Caki2 (cell line): ENCODE measurements at regions not wholly inside any gene's neighbourhood (a gene's known extent, or its start where the extent isn't known, plus 50 kb on each side); places are given as distances from the start of the nearest gene placed in this dataset.
"Not testable (repeated sequence)": the region's sequence is repeated elsewhere in the genome, so short reads cannot be mapped to it uniquely, and the experiment has no call there.

ENCODE experiments used
- DNase-seq: peaks from one replicate; pipeline ENCODE4 v3.0.0-alpha.2; 2015; ENCODE audit warnings: low read depth
- in situ Hi-C: cut with HindIII; loops from 2 replicates; pipeline ENCODE4 v1.10.0; 2016; ENCODE audit warnings: low sequenced_read_pairs, low pct_unique_long_range_greater_than_20kb, mixed read lengths

DNA sequence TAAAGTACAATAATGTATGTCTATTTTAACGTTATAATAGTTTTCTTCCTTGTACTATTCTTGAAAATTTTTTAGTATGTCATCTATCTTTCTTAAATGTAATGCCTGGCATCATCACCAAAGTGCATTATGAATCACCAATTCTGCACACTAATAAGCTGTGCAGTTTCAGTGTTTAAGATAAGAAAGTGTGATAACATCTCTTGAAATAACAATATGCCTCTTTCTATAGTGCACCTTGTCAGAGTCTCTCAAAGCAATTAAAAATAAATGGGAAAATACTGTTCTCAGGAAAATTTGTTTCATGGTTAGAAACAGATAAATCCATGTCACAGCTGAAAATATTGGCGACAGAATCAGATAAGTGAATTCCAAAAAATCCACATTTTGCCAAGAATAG, 457.4 kb upstream of the PCDH10 start:
- in situ Hi-C loops = no loop called here
- no peak for DNase-seq

DNA sequence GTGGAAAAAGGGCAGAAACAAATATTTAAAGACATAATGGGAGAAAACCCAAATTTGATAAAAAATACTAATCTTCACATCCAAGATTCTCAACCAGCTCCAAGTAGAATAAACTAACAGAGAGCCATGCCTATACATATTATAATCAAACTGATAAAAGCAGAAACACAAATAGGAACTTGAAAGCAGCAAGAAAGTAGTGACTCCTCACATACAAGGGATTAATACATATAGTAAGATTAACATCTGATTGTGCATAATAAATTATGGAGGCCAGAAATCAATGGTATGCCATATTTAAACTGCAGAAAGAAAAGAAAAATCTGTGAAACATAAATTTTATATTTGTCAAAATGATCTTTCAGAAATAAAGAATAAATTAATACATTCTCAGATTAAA, 454.3 kb upstream of the PCDH10 start:
- in situ Hi-C loops = no loop called here
- no peak for DNase-seq

DNA sequence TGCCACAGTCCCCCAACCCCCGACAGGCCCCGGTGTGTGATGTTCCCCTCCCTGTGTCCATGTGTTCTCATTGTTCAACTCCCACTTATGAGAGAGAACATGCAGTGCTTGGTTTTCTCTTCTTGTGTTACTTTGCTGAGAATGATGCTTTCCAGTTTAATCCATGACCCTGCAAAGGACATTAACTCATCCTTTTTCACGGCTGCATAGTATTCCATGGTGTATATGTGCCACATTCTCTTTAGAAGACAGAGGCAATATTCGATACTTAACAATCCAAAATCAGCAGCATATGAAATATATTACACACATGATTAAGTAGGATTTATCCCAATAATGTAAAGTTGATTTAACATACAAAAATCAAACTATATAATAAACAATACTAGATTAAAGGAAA, 451.6 kb upstream of the PCDH10 start:
- DNase-seq, in situ Hi-C loops: not testable (repeated sequence)

DNA sequence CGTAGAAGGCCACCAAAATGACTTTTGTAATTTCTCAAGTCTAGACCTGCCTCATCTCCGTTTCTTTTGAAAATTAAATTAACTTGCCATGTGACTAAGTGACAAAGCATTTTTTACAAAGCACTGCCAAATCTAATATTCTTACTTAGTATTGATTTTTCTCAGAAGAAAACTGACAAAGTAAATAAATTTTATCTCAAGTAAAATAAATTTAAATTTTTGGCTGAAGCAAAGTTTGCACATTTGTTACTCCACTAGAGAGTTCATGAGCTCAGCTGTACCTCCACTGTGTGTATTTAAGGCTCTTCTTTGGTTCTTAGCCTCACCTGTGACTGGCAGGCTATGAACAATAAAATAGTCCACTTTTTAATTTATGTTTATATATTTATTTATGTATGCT, 441.1 kb upstream of the PCDH10 start:
- in situ Hi-C loops = no loop called here
- no peak for DNase-seq

DNA sequence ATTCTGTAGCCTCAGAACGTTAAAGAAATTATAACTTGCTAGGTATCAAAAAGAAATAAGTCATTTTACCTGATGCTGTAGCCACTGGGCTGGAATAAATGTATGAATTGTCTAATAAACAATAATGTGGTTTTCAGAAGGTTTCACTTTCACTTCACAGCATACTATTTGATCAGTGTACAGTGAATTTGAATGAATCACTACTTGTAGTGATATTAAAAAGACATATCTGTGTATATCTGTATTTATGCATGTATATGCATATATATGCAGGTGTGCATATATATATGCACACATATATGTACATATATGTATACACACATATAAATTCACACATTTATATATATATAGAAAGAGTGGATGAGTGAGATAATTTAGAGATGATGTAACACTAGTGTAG, 440.0 kb upstream of the PCDH10 start:
- in situ Hi-C loops = no loop called here

DNA sequence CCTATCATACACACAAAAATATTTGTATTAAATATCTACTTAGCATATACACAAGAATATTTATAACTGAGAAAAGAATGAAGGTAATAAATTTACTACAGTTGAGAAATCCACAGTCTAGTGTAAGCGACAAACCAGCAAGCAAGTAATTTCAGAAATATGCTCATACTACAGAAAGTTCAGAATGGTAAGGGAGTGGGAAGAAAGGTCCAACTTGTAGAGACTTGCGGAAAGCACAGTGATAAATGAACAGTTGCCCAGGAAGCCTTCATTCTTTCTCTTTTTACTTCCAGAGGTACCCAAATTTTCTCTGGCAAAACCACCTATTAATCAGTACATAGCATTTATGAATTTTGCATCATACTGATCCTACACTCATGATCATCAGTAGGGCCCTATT, 438.1 kb upstream of the PCDH10 start:
- in situ Hi-C loops = no loop called here
- no peak for DNase-seq

More for the DNA sequence above, 440.0 kb upstream of the PCDH10 start:
- DNase-seq = no peak

DNA sequence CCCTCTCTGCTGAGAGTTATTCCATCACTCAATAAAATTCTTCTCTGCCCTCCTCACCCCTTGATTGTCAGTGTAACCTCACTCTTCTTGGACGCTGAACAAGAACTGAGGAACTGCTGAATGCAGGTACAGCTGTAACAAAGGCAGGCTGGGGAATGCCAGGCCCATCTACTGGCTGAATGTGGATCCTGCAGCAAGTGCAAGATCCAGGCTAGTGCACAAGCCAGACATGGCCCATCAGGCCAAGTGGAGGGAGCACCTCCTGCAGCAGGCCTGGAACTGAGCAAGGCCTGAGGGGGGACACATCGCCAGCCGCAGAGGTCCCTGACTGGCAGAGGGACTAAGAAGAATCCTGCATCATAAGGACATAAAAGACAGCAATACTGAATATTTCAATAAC, 411.8 kb upstream of the PCDH10 start:
- in situ Hi-C loops = no loop called here
- no peak for DNase-seq

DNA sequence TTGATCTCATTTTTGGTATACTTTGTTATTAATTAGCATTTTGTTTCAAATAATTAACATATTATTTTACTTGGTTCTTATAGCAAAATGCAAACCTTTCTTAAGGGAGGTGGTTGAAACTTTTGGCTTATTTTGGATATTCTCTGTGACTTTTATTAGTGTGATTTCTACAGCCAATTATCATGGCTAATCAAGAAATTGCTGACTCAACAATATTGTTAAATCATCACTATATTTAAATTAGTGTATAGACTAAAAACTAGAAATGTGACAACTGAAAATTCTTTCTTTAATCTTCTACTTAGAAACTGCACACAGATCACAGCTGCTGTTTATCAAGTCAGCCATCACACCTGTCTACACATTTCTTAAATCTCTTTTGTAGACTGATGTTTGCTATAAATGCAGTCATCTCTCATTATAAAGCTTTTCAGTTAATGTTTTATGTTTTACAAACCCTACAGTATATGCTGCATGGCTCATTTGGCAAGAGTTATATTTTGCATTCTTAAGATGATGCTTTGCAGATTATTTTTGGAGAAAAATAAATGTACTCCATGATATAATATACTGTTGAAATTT, 389.8 kb upstream of the PCDH10 start:
- in situ Hi-C loops = no loop called here
- DNase-seq = no peak

DNA sequence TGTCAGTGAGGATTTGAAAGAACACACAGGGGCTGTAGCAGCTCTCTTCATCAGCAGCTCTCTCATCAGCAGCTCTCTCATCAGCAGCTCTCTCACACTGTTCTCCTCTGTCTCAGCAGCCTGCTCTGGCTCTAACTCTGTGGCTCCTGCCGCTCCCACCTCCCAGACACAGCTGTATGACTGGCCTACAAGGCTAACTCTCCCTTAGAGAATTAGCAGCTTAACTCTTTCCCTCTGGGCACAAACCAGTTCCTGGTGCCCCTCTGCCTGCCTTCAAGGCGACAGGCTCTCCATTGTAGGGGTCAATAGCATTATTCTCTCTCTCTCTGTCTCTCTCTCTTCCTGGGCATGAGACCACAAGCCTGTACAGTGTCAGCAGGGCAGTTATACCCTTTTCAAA, 385.6 kb upstream of the PCDH10 start:
- no peak for DNase-seq
- in situ Hi-C loops = no loop called here

DNA sequence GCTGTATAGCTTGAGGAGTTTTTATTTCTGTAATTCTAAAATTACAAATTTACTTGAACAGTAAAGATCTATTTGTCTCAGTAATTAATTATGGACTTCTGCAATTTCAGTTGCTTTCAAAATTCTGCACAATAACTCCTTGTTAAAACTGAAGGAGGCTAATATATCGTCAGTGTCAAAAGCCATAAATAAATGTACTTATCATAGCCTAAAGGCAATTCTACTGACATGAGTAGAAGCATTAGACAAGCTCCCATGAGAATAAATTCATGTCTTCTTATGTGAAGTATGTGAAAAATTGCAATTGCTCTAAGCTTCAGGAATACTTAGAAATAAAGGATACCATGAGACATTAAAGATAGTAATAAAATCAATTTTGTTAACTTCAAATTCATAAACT, 381.2 kb upstream of the PCDH10 start:
- in situ Hi-C loops = no loop called here
- no peak for DNase-seq

DNA sequence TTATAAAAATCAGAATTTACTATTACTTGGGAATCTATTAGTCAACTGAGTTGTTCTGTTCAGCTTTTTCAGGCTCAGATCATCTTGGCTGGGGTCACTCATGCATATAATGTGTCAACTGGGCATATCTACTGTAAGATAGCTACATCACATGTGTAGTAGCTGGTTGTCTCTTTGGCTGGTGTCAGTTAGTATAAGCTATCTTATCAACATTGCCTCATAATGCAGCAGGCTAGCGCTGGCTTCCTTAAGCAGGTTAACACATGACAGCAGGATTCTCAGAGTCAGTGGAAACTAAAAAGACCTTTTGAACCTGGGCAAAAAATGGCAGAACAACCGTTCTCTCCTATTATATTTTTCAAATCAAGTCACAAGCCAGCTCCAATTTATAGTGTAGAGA, 378.3 kb upstream of the PCDH10 start:
- in situ Hi-C loops = no loop called here

DNA sequence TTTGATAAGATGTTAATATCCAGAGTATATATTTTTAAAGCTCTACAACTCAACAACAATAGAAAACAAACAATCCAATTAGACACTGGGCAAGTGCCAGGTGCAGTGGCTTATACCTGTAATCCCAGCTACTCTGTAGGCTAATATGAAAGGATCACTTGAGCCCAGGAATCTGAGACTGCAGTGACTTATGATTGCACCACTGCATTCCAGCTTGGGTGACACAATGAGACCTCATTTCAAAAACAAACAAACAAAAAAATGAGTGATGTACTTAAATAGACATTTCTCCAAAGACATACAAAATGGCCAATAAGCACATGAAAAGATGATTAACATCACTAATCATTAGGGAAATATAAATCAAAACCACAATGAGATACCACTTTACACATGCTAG, 356.8 kb upstream of the PCDH10 start:
- in situ Hi-C loops = no loop called here
- DNase-seq = no peak

More for the DNA sequence above, 378.3 kb upstream of the PCDH10 start:
- no peak for DNase-seq

DNA sequence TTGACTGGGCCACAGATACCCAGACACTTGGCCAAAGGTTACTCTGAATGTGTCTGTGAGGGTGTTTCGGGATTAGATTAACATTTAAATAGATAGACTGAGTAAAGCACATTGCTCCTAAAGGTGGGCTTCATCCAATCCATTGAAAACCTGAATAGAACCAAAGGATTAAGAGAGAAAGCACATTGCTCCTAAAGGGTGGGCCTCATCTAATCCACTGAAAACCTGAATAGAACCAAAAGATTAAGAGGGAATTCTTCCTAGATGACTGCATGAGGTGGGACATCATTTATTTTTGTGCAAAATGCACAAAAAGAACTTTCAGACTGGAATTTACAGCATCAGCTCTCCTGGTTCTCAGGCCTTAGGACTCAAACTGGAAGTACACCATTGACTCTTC, 351.2 kb upstream of the PCDH10 start:
- DNase-seq = no peak
- in situ Hi-C loops = no loop called here

DNA sequence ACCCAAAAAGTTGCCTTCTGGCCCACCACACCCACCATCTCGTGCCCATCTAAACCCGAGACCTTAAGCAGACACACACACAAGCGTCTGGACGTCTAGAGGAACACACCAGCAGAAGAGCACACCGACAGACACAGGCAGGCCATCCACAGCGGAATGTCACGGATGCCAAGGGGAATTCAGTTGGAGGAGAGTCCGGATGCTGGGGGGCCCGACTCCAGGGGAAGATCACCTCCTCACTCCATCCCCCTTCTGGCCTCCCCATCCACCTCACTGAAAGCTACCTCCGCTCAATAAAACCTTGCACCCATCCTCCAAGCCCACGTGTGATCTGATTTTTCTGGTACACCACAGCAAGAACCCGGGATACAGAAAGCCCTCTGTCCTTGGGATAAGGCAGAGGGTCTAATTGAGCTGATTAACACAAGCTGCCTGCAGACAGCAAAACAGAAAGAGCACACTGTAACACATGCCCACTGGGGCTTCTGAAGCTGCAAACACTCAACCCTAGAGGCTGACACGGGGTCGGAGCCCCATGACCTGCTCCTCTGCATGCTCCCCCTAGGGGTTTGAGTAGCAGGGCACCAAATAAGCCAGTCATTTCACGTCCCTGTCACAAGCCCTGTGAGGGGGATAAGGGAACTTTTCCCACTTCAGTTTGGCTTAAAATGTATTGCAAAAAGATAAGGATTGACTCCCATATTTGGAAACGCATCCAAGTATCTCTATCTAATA, 339.6 kb upstream of the PCDH10 start:
- in situ Hi-C loops = no loop called here
- no peak for DNase-seq

DNA sequence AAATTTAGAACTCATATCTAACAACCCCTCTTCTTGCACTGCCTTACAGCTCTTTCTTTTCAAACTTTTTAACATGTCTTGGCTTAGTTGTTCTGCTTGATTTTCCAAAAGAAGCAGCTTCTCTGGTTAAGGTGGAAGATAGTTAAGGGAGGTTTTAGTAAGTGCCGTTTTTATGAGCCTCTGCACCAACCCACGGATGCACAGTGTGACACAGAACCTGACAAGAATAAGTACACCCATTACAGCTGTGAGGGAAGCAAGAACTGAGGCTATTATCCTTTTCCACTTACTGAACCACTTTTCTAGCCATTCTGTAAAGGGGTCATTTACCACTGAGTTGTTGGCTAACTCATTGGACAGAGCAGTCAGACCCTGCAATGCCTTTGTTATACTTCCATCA, 336.0 kb upstream of the PCDH10 start:
- in situ Hi-C loops, DNase-seq: not testable (repeated sequence)

DNA sequence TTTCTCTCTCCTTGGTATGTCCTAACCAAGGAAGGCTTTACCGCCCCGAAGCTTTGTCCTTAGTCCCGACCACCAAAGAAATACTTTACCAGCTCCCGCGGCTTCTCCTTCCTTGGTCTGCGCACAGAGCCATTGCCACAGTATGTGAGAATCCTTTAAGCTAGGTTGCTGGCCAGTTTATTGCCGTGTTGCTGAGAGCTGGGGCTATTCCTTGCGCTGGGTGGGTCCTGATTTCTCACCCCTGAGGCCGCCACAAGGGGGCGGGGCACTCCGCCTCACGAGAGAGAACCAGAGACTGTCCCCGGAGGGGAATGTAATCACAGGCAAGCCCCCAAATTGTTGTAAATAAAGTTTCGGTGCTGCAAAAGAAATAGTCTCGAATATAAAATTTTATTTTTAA, 331.0 kb upstream of the PCDH10 start:
- in situ Hi-C loops = no loop called here
- DNase-seq = no peak

DNA sequence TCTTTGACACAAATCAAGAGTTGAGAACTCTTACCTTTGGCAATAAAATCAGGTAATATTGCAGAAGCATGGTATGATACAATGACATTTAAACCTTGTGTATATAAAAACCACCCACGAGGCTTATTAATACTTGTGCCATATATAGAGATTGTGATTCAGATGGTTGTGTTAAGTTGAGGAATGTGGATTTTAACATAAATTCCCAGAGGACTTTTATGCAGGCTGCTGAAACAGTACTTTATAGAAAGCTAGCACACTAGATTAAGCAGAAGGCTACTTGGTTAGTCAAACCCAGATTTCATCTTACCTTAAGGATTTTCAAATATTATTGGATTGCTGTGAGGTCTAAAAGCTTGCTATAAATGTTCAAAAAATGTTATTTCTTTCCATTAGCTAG, 325.7 kb upstream of the PCDH10 start:
- in situ Hi-C loops = no loop called here
- DNase-seq = no peak

DNA sequence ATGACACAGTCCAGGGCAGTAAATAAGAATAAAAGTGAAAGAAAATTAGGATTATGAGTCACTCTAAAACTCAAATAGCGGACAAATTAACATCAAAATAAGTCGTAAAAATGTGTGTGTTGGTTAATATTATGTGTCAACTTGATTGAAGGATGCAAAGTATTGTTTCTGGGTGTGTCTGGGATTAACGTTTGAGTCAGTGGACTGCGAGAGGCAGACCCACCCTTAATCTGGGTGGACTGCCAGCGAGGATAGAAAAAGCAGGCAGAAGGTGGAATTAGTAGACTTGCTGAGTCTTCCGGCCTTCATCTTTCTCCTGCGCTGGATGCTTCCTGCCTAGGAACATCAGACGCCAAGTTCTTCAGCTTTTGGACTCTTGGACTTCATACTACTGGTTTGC, 324.3 kb upstream of the PCDH10 start:
- no peak for DNase-seq
- in situ Hi-C loops = no loop called here

DNA sequence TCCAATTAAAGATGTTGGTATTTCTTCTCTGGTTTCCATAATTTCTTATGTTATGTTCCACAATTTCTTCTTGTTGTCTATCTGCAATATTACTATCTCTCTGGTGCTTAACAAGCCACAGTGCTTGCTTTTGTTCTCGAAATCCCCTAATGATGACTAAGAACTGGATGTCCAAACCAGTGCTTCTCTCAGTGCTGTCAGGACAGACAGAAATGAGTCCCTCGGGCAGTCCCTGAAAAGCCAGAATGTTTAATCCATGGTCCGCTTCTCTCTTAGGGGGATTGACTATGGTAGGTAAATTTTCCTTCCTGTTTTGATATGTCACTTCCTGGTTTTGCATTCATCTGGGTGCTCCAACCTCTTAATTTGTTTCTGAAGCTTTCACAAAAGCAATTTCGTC, 321.6 kb upstream of the PCDH10 start:
- no peak for DNase-seq
- in situ Hi-C loops = no loop called here

DNA sequence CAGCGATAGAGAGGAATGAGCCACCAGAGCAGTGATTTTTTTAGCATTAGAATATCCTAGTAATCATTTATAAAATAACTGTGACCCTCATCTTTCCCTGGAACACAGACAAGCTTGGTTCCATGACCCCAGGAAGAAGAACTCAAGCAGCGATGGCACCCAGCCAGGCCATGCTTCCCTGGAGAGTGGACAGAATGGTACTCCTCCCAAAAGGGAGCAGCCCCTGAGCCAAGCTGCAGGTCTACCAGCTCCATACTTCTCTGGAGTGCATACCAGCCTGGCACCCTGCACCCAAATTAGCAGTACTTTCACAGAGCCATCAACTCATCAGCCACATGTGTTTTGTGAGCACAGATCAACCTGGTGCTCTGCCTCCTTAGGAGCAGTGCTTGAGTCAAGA, 310.9 kb upstream of the PCDH10 start:
- no peak for DNase-seq
- in situ Hi-C loops = no loop called here
